GM12878 (cell line): ENCODE measurements at regions not wholly inside any gene's neighbourhood (a gene's known extent, or its start where the extent isn't known, plus 50 kb on each side); places are given as distances from the start of the nearest gene placed in this dataset.

Experiments
- ATAC-seq: fragments of 200-7000 bp; cut with Tn5 transposase; 3 replicates; pipeline ENCODE4 v1.9.1; 2020; ENCODE audit warnings: mild to moderate bottlenecking, moderate library complexity
- BruUV-seq: library from RNA; stranded (reverse); fragments of 400-500 nt; replicated peaks from 2 replicates; lab custom pipeline; 2021; lab: Mats Ljungman, UMichigan
- CTCF ChIA-PET: fragments of 300-600 bp; sonication (Branson Sonifier 250); formaldehyde crosslinking; extraction: SDS; loops from one replicate; lab custom pipeline; 2021; ENCODE audit warnings: inconsistent platforms; lab: Yijun Ruan, JAX
- POLR2A ChIA-PET: fragments of 350-600 bp; formaldehyde crosslinking; extraction: SDS; loops from one replicate; lab custom pipeline; 2021; ENCODE audit warnings: inconsistent platforms; lab: Charles Lee
- RAD21 ChIA-PET: fragments of 300-600 bp; sonication (Branson Sonifier 250); formaldehyde crosslinking; loops from one replicate; lab custom pipeline; 2023; ENCODE audit warnings: antibody characterized with exemption; ENCODE audit not compliant: unreplicated experiment; lab: Charles Lee
- SMC1A ChIA-PET: fragments of 300-600 bp; sonication (Branson Sonifier 250); formaldehyde crosslinking; loops from one replicate; lab custom pipeline; 2023; ENCODE audit not compliant: unreplicated experiment, uncharacterized antibody; lab: Charles Lee
- DNase-seq: peaks from one replicate; pipeline ENCODE4 v3.0.0-alpha.2; 2011; ENCODE audit warnings: low read depth, low spot score
- FAIRE-seq: peaks from 3 replicates; lab custom pipeline; 2011; peaks lifted over from hg19 to GRCh38; lab: Jason Lieb, UNC
- H2AFZ ChIP-seq: 2 replicates; pipeline ENCODE4 v1.6.0; 2011; ENCODE audit warnings: low read depth, low read length, control low read depth; ENCODE audit not compliant: control insufficient read depth
- H3K27ac ChIP-seq: 2 replicates; pipeline ENCODE4 v1.5.1; 2011; ENCODE audit warnings: control low read depth; ENCODE audit not compliant: control insufficient read depth, insufficient read depth
- H3K27me3 ChIP-seq, 2 experiments: replicated peaks in 1 of 2; 2 replicates each; pipeline versions ENCODE4 v1.6.0 to v1.6.1; 2011; ENCODE audit warnings: low read length in 1 of 2; ENCODE audit not compliant: control insufficient read depth in 2 of 2, insufficient read depth in 2 of 2
- H3K36me3 ChIP-seq, 2 experiments: 2 replicates each; pipeline ENCODE4 v1.5.1; 2011; ENCODE audit warnings: low read length in 1 of 2; ENCODE audit not compliant: control insufficient read depth in 2 of 2, insufficient read depth in 2 of 2
- H3K4me1 ChIP-seq: 2 replicates; pipeline ENCODE4 v1.6.1; 2011; ENCODE audit warnings: mild to moderate bottlenecking, low read length, moderate library complexity, mixed read lengths; ENCODE audit not compliant: control insufficient read depth, insufficient read depth
- H3K4me2 ChIP-seq: 2 replicates; pipeline ENCODE4 v1.6.0; 2011; ENCODE audit warnings: control low read depth; ENCODE audit not compliant: control insufficient read depth, insufficient read depth
- H3K4me3 ChIP-seq: fragments of 200-600 bp; sonication (generic); 2 replicates; pipeline ENCODE4 v1.5.1; 2016
- H3K79me2 ChIP-seq: 2 replicates; pipeline ENCODE4 v1.6.0; 2011; ENCODE audit warnings: low read length; ENCODE audit not compliant: control insufficient read depth, insufficient read depth
- H3K9ac ChIP-seq: 2 replicates; pipeline ENCODE4 v1.8.0; 2011; ENCODE audit warnings: low read length, control low read depth, mixed read lengths; ENCODE audit not compliant: control insufficient read depth, insufficient read depth
- H3K9me3 ChIP-seq: replicated peaks from 3 replicates; pipeline ENCODE4 v1.5.1; 2011; ENCODE audit warnings: mild to moderate bottlenecking, low read length; ENCODE audit not compliant: control insufficient read depth, insufficient read depth
- H4K20me1 ChIP-seq: 2 replicates; pipeline ENCODE4 v1.6.0; 2011; ENCODE audit not compliant: control insufficient read depth, insufficient read depth
- BHLHE40 ChIP-seq, 2 experiments: fragments of 450-650 bp in 1 of 2; IDR thresholded peaks; 2 replicates each; pipeline ENCODE4 v1.6.1; 2011 to 2017; ENCODE audit warnings: low read depth in 2 of 2, borderline replicate concordance in 1 of 2, improper control_type of control experiment in 1 of 2, low read length in 1 of 2, mild to moderate bottlenecking in 1 of 2
- CREB1 ChIP-seq: IDR thresholded peaks from 2 replicates; pipeline ENCODE4 v1.6.1; 2012; ENCODE audit warnings: low read depth, mild to moderate bottlenecking, inconsistent platforms
- CTCF ChIP-seq, 3 experiments: IDR thresholded peaks in 2 of 3; conservative IDR thresholded peaks in 1 of 3; 2 replicates each; pipeline ENCODE4 v1.5.1; 2011; ENCODE audit warnings: low read depth in 3 of 3, low read length in 3 of 3, mild to moderate bottlenecking in 3 of 3, control low read depth in 2 of 3, moderate library complexity in 2 of 3, inconsistent platforms in 1 of 3, mixed read lengths in 1 of 3; ENCODE audit not compliant: control insufficient read depth in 2 of 3, insufficient read depth in 1 of 3; ENCODE audit errors: extremely low read depth in 1 of 3
- HCFC1 ChIP-seq: fragments of 150-350 bp; IDR thresholded peaks from 2 replicates; pipeline ENCODE4 v1.6.1; 2014; ENCODE audit warnings: low read length
- IKZF2 ChIP-seq, 2 experiments: fragments of 450-650 bp; IDR thresholded peaks; 2 replicates each; pipeline ENCODE4 v1.6.1; 2017; ENCODE audit warnings: mild to moderate bottlenecking in 2 of 2, moderate library complexity in 2 of 2
- MEF2B ChIP-seq: fragments of 450-650 bp; IDR thresholded peaks from 2 replicates; pipeline ENCODE4 v1.6.1; 2018; ENCODE audit warnings: mild to moderate bottlenecking, moderate library complexity; ENCODE audit not compliant: partially characterized antibody, poor library complexity, severe bottlenecking
- NFIC ChIP-seq: IDR thresholded peaks from 2 replicates; pipeline ENCODE4 v1.6.1; 2012; ENCODE audit warnings: low read depth, mild to moderate bottlenecking, inconsistent platforms, low read length, moderate library complexity
- NFYB ChIP-seq: IDR thresholded peaks from 2 replicates; pipeline ENCODE4 v1.6.1; 2011; ENCODE audit warnings: low read depth, mild to moderate bottlenecking, low read length, improper control_type of control experiment, moderate library complexity; ENCODE audit not compliant: insufficient read depth
- PAX5 ChIP-seq: IDR thresholded peaks from 2 replicates; pipeline ENCODE4 v1.6.1; 2011; ENCODE audit warnings: low read depth, low read length, borderline replicate concordance
- PAX8 ChIP-seq: fragments of 450-650 bp; IDR thresholded peaks from 2 replicates; pipeline ENCODE4 v1.6.1; 2017; ENCODE audit warnings: mild to moderate bottlenecking, moderate library complexity
- PML ChIP-seq: IDR thresholded peaks from 2 replicates; pipeline ENCODE4 v1.6.1; 2012; ENCODE audit warnings: low read length, inconsistent platforms
- RFX5 ChIP-seq: IDR thresholded peaks from 2 replicates; pipeline ENCODE4 v1.6.1; 2011; ENCODE audit warnings: low read depth, low read length, improper control_type of control experiment
- TCF12 ChIP-seq: IDR thresholded peaks from 2 replicates; pipeline ENCODE4 v1.6.1; 2011; ENCODE audit warnings: low read depth, mild to moderate bottlenecking, low read length
- WRNIP1 ChIP-seq: IDR thresholded peaks from 2 replicates; pipeline ENCODE4 v1.6.1; 2011; ENCODE audit warnings: low read depth, low read length, improper control_type of control experiment, borderline replicate concordance
- ZBTB11 ChIP-seq: fragments of 450-650 bp; formaldehyde crosslinking; IDR thresholded peaks from 2 replicates; pipeline ENCODE4 v1.5.0; 2022; ENCODE audit warnings: mild to moderate bottlenecking, missing genetic modification characterization
- ZNF592 ChIP-seq: fragments of 450-650 bp; IDR thresholded peaks from 2 replicates; pipeline ENCODE4 v1.6.1; 2017; ENCODE audit warnings: mild to moderate bottlenecking, moderate library complexity
- WGBS: methylation state at CpG from one replicate; pipeline ENCODE4 v1.1.6; 2016; ENCODE audit warnings: low lambda C conversion rate; ENCODE audit not compliant: insufficient replicate concordance, insufficient coverage; ENCODE audit errors: missing lambda C conversion rate; 5-methylcytosine and 5-hydroxymethylcytosine counted together
- in situ Hi-C: fragments of 300-500 bp; cut with MboI; formaldehyde crosslinking; loops from 9 replicates; pipeline ENCODE4 v1.14.3; 2018; ENCODE audit warnings: mixed read lengths
- intact Hi-C: fragments of 100-400 bp; cut with micrococcal nuclease; formaldehyde crosslinking; loops from one replicate; pipeline ENCODE4 v1.14.2; 2022; ENCODE audit not compliant: unreplicated experiment

- CTCF ChIA-PET: no interaction called here
- RAD21 ChIA-PET: no interaction called here
- no peaks in the 10 kb centered on the region for H3K36me3 ChIP-seq
- H3K27ac ChIP-seq: no peak overlapping the region
- no peaks in the 10 kb centered on the region for H3K4me1 ChIP-seq
- H3K4me3 ChIP-seq: no peak overlapping the region
- no peak overlapping the region for H3K9ac ChIP-seq
- ATAC-seq (no peak), DNase-seq (no peak), FAIRE-seq (peak; percentile 66)
- in situ Hi-C loops: no loop called here
- H2AFZ ChIP-seq: no peak overlapping the region
- no peak overlapping the region for H3K4me2 ChIP-seq
- no peaks in the 10 kb centered on the region for H3K9me3 ChIP-seq
- 19% methylated on average over 2 of the region's 2 CpGs for WGBS
- intact Hi-C loops: loop anchor here (10.0 kb wide), 1 partner anchor 531 kb away; no protein-coding TSS in a partner anchor
- H4K20me1 ChIP-seq: no peaks in the 10 kb centered on the region
- SMC1A ChIA-PET: no interaction called here
- H3K27me3 ChIP-seq: no peaks in the 10 kb centered on the region
- no peaks in the 10 kb centered on the region for H3K79me2 ChIP-seq
- no TSS peak for BruUV-seq
- POLR2A ChIA-PET: no interaction called here
- no peak for TF ChIP-seq RFX5
- no peak for TF ChIP-seq MEF2B
- TF ChIP-seq CREB1: no peak
- TF ChIP-seq NFYB: no peak
- TF ChIP-seq PAX8: no peak
- TF ChIP-seq HCFC1: no peak
- no peak for TF ChIP-seq NFIC
- TF ChIP-seq ZBTB11 (CRISPR knock-in tag): no peak
- TF ChIP-seq WRNIP1: no peak
- TF ChIP-seq BHLHE40 (IDR thresholded peaks at IDR 0.05; ENCODE audit: borderline replicate concordance in 1 of 2, low read depth in 2 of 2, low read length in 1 of 2): no peak
- TF ChIP-seq ZNF592: no peak
- TF ChIP-seq PAX5: no peak
- TF ChIP-seq IKZF2 (IDR thresholded peaks at IDR 0.05): no peak
- TF ChIP-seq CTCF (IDR thresholded peaks at IDR 0.05 in 2 of 3, conservative IDR thresholded peaks at IDR 0.05 in 1 of 3; ENCODE audit: control insufficient read depth in 2 of 3, extremely low read depth in 1 of 3, insufficient read depth in 1 of 3, low read depth in 3 of 3, low read length in 3 of 3): no peak
- no peak for TF ChIP-seq TCF12
- TF ChIP-seq PML: no peak
Measured at GRCh38 chr6:84416043-84416657, 188.7 kb upstream of the CEP162 start.
